GM12874 (cell line): ENCODE measurements at regions not wholly inside any gene's neighbourhood (a gene's known extent, or its start where the extent isn't known, plus 50 kb on each side); places are given as distances from the start of the nearest gene placed in this dataset.

Source experiments
- TF ChIP-seq, protein P1 (sequence below): IDR thresholded peaks from 2 replicates; pipeline ENCODE4 v1.5.1; 2011; ENCODE audit warnings: low read depth, mild to moderate bottlenecking, control low read depth, low read length, moderate library complexity; ENCODE audit not compliant: insufficient read depth

DNA sequence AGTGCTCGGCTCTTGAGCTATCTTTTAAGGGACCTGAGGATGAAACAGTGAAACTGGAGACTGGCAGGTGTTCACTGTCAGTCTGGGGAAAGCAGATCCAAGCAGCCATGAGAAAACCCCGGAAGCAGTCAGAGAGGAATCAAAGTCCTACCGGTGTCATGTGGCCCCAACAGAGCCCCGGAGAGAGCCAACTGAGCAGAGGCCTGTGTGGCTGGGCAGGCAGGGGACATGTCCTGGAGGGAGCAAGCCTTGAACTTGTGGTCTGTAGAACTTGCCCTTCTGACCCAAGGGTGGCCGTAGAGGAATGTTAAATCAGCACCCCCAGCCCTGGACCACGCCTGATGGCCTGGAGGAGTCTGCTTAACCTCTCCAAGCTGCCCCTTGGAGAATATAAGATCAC, 113.7 kb upstream of the ZNF507 start:
- TF ChIP-seq, protein P1, sequence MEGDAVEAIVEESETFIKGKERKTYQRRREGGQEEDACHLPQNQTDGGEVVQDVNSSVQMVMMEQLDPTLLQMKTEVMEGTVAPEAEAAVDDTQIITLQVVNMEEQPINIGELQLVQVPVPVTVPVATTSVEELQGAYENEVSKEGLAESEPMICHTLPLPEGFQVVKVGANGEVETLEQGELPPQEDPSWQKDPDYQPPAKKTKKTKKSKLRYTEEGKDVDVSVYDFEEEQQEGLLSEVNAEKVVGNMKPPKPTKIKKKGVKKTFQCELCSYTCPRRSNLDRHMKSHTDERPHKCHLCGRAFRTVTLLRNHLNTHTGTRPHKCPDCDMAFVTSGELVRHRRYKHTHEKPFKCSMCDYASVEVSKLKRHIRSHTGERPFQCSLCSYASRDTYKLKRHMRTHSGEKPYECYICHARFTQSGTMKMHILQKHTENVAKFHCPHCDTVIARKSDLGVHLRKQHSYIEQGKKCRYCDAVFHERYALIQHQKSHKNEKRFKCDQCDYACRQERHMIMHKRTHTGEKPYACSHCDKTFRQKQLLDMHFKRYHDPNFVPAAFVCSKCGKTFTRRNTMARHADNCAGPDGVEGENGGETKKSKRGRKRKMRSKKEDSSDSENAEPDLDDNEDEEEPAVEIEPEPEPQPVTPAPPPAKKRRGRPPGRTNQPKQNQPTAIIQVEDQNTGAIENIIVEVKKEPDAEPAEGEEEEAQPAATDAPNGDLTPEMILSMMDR: no peak

- TF ChIP-seq, protein P1: no peak
Measured at GRCh38 chr19:32232449-32232848, 113.0 kb upstream of the ZNF507 start.

- TF ChIP-seq, protein P1: no peak
Measured at GRCh38 chr19:32233091-32233490, 112.3 kb upstream of the ZNF507 start.

DNA sequence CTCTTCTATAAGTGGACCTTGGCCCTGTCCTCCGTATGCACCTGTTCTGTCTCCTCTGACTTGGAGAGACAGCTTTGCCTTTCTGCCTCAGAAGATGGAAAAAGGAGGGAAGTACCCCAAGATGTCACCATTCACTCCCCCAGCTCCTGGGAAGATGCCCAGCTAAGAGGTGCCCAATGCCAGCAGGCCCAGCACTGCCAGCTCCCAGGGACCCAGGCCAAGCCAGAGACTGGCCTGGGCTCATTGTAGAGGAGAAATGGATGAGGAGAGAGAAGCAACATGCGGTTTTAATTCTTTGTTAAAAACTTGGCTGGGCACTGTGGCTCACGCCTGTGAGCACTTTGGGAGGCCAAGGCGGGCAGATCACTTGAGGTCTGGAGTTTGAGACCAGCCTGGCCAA, 111.5 kb upstream of the ZNF507 start:
- TF ChIP-seq, protein P1: no peak

- TF ChIP-seq, protein P1: no peak
Measured at GRCh38 chr19:32234663-32235217, 110.7 kb upstream of the ZNF507 start.

- TF ChIP-seq, protein P1: no peak
Measured at GRCh38 chr19:32238076-32238475, 107.3 kb upstream of the ZNF507 start.

GRCh38 chr19:32240316-32240715, 105.1 kb upstream of the ZNF507 start:
- TF ChIP-seq, protein P1: no peak

GRCh38 chr19:32241306-32241705, 104.1 kb upstream of the ZNF507 start:
- TF ChIP-seq, protein P1: no peak
